Lung microvascular endothelial cell (primary cell): ENCODE measurements at regions not wholly inside any gene's neighbourhood (a gene's known extent, or its start where the extent isn't known, plus 50 kb on each side); places are given as distances from the start of the nearest gene placed in this dataset.
"Not testable (repeated sequence)": the region's sequence is repeated elsewhere in the genome, so short reads cannot be mapped to it uniquely, and the experiment has no call there.

Source experiments
- DNase-seq, 2 donors: peaks; one replicate each; pipeline versions ENCODE4 v3.0.0 to v3.0.0-alpha.2; 2010; ENCODE audit warnings: low read depth in 2 of 2

DNA sequence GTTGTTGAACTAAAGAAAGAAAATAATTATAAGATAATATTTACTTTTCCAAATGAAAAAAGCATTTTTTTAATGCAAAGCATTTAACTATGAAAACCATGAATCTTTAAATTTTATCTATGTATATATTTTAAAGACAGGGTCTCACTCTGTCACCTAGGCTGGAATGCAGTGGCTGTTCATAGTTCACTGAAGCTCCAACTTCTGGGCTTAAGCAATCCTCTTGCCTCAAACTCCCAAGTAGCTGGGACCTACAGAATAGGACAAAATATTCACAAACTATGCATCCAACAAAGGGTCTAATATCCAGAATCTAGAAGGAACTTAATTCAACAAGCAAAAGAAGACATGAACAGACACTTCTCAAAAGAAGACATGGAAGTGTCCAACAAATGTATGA lies 55.9 kb upstream of the ALB start:
- no peak for DNase-seq

DNA sequence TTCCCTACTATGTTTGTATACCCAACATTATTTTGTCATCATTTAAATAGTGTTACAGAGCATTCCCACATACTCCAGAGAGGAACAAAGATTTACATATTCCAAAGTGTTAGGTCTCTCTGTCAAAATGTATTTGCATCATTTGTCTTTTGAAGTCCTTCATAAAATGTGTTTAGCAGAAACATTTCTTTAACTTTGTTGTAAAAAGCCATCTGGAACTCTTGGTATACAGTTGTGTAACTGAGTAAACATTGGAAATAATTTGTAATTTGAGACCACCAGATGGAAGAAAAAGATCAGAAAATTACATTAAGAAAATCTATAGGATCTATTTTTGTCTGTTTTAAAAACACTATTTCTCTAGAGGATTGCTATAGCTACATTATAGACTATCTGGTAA lies 56.6 kb upstream of the ALB start:
- DNase-seq, result no peak

DNA sequence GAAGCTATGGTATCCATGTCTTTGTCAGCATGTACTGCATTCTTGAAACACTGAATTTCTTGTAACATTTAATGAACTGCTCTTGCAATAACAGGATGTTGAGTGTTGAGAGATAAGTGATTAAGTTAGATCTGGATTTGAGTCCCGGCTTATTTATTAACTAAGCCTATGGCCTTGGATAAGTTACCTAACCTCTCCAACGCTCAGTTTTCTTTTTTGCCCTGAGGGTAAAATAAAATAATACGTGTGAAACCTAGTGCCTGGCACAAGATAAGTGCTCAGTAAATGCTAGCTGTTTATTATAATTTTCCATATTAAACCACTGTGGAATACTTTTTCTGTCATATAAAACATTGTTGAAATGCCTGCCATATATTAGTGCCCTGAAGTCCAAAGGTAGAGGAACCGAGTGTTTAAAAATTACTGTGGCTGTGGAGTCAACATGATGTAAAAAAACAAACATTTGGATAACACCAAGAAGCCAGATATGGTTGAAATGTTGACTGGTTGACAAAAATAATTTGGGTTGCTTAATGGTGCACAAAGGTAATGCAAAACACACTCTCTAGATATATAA lies 58.6 kb upstream of the ALB start:
- no peak for DNase-seq

DNA sequence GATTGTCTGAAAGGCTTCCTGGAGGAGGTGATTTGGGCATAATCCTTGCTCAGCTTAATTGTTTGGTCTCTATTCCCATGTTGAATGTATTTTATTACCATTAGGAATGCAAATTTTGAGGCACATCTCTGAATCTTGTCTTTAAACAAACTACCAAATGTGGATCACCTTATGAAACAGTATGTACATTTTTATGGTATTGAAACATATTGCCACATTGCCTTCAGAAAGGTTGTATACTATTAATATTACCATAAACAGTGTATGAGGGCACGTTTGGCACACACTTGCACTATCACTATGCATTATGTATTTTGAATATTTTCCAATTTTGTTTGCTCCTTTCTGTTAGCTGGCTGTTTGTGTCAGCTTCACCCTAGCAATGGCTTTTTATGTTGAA lies 60.0 kb upstream of the ALB start:
- DNase-seq, result no peak

DNA sequence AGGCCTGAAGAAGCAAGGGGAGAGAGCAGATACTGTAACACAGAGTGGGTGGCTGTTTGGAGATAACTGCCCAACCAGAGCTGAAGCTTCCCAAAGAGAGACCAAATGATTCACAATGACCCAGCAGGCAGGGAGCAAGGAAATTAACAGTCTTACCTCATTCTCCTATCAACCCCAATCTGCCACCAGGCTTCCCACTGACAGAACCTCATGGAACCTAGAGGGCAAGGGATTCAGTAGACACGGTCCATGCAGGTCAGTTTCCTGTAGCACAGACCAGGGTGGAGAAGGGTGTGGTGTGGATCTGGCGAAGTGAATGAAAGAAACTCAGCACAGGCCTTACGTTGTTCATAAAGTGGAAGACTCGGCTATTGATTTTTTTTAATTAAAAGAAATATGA lies 60.7 kb upstream of the ALB start:
- no peak for DNase-seq

DNA sequence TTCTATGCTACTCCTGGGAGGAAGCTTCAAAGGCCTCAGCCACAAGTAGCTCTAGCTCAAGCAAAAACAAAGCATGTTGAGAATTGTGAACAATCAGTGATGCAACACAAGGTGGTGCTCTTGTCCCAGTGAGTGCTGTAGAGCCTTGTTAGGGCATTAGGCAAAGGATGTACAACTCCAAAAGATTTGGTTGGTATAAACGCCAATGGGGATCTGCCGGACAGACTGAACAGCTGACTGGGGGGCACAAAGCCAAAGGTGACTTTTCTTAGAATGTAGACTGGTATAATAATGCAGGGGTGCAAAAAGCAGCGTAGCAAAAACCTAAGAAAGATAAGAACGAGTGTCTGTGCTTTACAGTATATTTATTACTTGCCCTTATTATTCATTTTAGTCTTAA lies 62.6 kb upstream of the ALB start:
- DNase-seq, result peak; percentile 37 to 48

DNA sequence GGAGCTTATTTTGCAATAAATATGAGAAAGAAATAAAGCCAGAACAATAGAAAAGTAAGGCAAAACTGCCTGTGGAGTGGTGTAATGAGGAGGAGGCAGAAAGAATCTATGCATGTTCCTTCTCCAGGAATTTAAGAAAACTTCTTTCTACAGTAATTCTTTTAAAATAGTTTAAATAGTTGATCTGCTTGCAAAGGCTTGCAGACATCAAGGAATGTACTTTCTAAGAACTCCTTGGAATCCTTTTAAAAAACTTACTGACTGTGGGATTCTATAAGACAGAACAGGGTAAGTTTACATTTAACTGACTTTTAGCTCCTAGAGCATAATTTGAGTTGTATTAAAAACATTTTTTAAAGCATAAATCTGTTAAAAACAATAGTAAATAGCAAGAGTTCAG lies 63.2 kb upstream of the ALB start:
- no peak for DNase-seq

DNA sequence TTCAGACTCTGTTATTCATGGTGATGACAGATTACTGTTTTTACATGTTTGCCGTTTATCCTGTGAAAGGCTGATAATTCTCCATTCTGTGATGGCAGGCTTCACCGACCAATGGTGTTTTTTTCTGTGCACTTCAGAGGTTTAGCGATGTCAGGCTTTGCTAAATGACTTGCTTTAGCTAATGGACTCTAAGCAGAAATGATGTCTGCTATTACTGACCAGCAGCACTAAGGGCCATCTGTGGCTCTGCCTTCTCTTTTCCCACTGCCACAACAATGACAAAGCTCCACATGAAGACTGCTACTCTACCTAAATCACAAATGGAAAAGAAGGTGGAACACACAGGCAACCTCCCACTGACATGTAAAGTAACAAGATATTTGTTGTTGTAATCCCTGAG lies 68.4 kb upstream of the ALB start:
- DNase-seq, result no peak

DNA sequence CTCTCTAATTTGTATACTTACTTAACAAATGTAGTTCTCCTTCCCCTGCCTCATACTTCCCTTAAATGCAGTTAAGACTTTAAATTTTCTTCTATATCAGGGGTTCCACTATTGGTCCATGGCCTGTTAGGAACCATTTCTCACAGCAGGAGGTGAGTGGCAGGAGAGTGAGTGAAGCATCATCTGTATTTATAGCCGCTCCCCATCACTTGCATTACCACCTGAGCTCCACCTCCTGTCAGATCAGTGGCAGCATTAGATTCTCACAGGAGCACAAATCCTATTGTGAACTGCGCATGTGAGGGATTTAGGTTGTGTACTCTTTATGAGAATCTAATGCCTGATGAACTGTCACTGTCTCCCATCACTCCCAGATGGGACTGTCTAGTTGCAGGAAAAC lies 72.1 kb upstream of the ALB start:
- not testable (repeated sequence) for DNase-seq

DNA sequence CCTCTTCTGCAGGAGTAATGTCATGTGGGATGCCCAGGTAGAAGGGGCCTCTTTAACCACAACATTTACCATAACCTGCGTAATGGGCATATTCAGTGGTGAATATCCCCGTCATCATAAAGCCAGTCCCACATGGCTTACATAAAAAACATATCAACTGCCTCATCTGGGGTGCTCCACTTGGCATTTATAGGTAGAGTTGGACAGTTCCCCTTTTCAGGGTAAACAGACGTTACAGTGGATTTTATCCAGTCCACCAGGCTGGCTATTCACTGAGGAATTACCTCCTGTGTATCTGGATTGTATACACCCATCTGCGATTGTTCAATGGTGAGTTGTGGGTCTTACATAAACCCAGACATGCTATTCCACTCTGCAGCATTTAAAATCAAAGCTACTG lies 70.7 kb upstream of the ANKRD17 start:
- no peak for DNase-seq

DNA sequence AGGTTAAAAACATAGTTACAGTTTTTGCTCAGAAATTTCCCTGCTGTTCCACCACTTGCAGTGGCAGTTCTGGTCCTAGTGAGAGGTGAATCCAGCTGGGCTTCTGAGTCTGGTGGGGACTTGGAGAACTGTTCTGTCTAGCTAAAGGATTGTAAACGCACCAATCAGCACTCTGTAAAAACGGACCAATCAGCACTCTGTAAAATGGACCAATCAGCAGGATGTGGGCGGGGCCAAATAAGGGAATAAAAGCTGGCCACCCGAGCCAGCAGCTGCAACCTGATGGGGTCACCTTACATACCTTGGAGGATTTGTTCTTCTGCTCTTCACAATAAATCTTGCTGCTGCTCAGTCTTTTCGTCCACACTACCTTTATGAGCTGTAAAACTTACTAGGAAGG lies 67.2 kb upstream of the ANKRD17 start:
- DNase-seq, result not testable (repeated sequence)

DNA sequence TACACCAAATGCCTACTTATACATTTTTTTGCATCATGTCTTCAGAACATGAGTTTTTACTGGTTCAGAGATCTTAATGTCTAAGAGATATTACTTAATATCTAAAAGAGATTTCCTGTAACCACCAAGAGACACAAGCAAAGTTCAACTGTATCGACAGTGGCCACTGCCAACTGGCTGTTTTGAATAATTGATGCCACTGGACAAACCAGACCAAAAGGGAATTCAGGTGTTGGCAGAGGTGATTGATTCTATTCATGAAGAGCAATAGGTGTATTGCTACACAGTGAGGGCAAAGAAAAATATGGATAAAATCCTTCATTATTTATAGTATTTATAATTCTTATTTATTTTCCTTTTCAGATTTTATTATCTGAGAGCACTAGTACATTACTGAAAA lies 58.5 kb upstream of the ANKRD17 start:
- no peak for DNase-seq

DNA sequence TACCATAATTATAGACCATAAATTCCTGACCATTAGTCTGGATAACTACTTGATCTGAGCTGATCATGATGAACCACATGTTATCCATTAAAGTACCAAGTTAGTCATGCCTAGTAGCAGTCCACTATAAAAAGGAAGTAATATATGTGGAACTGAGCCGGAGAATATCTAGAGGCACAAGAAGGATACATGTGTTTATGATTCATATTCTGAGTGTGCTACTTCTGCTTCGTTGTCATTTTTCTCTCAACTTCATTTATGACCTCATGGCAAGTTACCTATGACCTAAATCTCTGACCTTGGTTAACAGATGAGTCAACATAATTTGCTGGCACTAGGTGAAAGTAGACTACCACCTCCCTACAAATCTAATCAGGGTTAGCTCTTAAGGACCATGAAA lies 56.5 kb upstream of the ANKRD17 start:
- DNase-seq, result peak in 1 of 2 donors; percentile 8

DNA sequence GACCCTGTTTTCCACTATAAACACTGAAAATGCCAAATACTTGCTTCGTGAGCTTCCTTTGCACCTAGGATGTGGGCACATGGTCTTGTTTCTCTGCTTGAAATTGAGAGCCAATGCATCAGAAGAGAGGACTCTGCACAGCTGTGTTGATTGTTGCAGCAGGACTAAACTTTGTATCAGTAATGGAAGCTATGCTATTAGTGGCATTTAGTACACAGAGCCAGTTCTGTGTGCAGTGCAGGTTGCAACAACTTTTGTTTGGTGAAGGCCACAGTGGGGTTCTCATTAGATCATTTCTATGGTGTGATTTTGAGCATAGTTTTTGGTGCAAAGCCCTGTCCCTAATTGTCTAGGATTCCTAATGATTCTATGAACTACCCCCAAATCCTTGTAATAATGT lies 54.4 kb upstream of the ANKRD17 start:
- DNase-seq, result no peak

DNA sequence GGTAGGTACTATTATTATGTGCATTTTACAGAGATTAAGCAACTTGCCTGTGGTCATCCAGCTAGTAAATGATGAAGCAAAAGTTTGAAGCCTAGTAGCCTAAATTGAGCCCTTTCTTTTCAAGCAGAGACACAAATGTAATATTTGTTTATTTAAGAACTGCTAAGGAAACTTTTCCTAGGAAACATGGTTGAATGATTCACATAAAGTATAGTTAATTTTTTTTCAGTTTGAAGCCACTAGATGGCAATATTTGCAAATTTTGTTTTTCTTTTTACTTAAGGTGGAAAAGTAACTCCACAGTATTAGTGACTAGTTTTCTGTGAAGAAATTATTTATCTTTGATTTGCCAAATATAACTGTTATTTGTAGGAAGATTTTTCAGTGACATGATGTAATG lies 52.8 kb upstream of the ANKRD17 start:
- DNase-seq, result peak; percentile 35 to 43

DNA sequence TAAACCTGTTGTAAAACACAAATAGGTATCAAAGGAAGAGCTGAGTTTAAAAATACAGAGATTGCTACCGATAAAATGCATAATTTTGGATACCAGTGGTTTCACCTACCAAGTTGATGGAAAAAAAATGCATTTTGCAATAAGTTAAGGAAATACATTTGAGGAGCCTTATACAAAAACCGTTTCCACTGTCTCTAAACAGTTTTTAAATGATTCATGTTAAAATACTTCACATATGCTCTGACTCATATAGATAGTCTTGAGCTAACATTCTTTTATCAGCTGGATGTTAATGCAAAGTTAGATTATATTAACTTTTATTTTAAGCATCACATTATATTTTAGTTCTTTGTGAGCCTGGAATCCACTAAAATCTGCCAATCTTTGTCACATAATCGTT lies 50.6 kb upstream of the ANKRD17 start:
- no peak for DNase-seq
